ENCODE measurements at regions not wholly inside any gene's neighbourhood (a gene's known extent, or its start where the extent isn't known, plus 50 kb on each side); places are given as distances from the start of the nearest gene placed in this dataset.
"Not testable (repeated sequence)": the region's sequence is repeated elsewhere in the genome, so short reads cannot be mapped to it uniquely, and the experiment has no call there.

- in situ Hi-C loops (cut with HindIII; ENCODE audit: low sequenced_read_pairs) = no loop called here
- no peak for DNase-seq (ENCODE audit: low read depth, low spot score)
These were observed 1076.3 kb downstream of the RPIA start for GRCh38 chr2:89767572-89768435.

GRCh38 chr2:89775885-89776284 is 1084.4 kb downstream of the RPIA start:
- in situ Hi-C loops (cut with HindIII; ENCODE audit: low sequenced_read_pairs) = no loop called here
- TF ChIP-seq CTCF (IDR thresholded peaks at IDR 0.05; ENCODE audit: low read depth, low read length) = no peak
- no peak for DNase-seq (ENCODE audit: low read depth, low spot score)
- H3K4me3 ChIP-seq (ENCODE audit: low read depth, low read length) = no peak overlapping the region

More at GRCh38 chr2:89767572-89768435, 1076.3 kb downstream of the RPIA start:
- no peak overlapping the region for H3K4me3 ChIP-seq (ENCODE audit: low read depth, low read length)
- no peak for TF ChIP-seq CTCF (IDR thresholded peaks at IDR 0.05; ENCODE audit: low read depth, low read length)

GRCh38 chr2:89780318-89780717 is 1088.8 kb downstream of the RPIA start:
- in situ Hi-C loops (cut with HindIII; ENCODE audit: low sequenced_read_pairs) = no loop called here

GRCh38 chr2:89781962-89782361 is 1090.5 kb downstream of the RPIA start:
- H3K4me3 ChIP-seq (ENCODE audit: low read depth, low read length) = no peak overlapping the region
- in situ Hi-C loops (cut with HindIII; ENCODE audit: low sequenced_read_pairs) = no loop called here
- no peak for DNase-seq (ENCODE audit: low read depth, low spot score)
- no peak for TF ChIP-seq CTCF (IDR thresholded peaks at IDR 0.05; ENCODE audit: low read depth, low read length)

More at GRCh38 chr2:89780318-89780717, 1088.8 kb downstream of the RPIA start:
- TF ChIP-seq CTCF (IDR thresholded peaks at IDR 0.05; ENCODE audit: low read depth, low read length) = no peak
- no peak overlapping the region for H3K4me3 ChIP-seq (ENCODE audit: low read depth, low read length)
- DNase-seq (ENCODE audit: low read depth, low spot score) = no peak

GRCh38 chr2:89784960-89785359 is 1093.5 kb downstream of the RPIA start:
- no peak overlapping the region for H3K4me3 ChIP-seq (ENCODE audit: low read depth, low read length)
- in situ Hi-C loops (cut with HindIII; ENCODE audit: low sequenced_read_pairs) = no loop called here
- DNase-seq (ENCODE audit: low read depth, low spot score) = no peak
- no peak for TF ChIP-seq CTCF (IDR thresholded peaks at IDR 0.05; ENCODE audit: low read depth, low read length)

GRCh38 chr2:89785528-89785927 is 1094.1 kb downstream of the RPIA start:
- DNase-seq (ENCODE audit: low read depth, low spot score); in situ Hi-C loops (cut with HindIII; ENCODE audit: low sequenced_read_pairs); H3K4me3 ChIP-seq (ENCODE audit: low read depth, low read length): not testable (repeated sequence)

- in situ Hi-C loops (cut with HindIII; ENCODE audit: low sequenced_read_pairs); DNase-seq (ENCODE audit: low read depth, low spot score); H3K4me3 ChIP-seq (ENCODE audit: low read depth, low read length): not testable (repeated sequence)
These were observed 1095.2 kb downstream of the RPIA start for GRCh38 chr2:89786642-89787041.

- in situ Hi-C loops (cut with HindIII; ENCODE audit: low sequenced_read_pairs); DNase-seq (ENCODE audit: low read depth, low spot score); H3K4me3 ChIP-seq (ENCODE audit: low read depth, low read length): not testable (repeated sequence)
These were observed 1104.1 kb downstream of the RPIA start for GRCh38 chr2:89795530-89795929.
